COR-L47 (cell line): ENCODE measurements at regions not wholly inside any gene's neighbourhood (a gene's known extent, or its start where the extent isn't known, plus 50 kb on each side); places are given as distances from the start of the nearest gene placed in this dataset.
"Not testable (repeated sequence)": the region's sequence is repeated elsewhere in the genome, so short reads cannot be mapped to it uniquely, and the experiment has no call there.

Source experiments
- DNase-seq: peaks from one replicate; lab custom pipeline; 2025; lab: John Stamatoyannopoulos, UW

- DNase-seq: no peak
Measured at GRCh38 chr5:85170183-85170582, 785.5 kb upstream of the EDIL3 start.

- DNase-seq: no peak
Measured at GRCh38 chr5:85173469-85173868, 788.8 kb upstream of the EDIL3 start.

GRCh38 chr5:85182344-85182743, 797.7 kb upstream of the EDIL3 start:
- DNase-seq: no peak

- no peak for DNase-seq
Measured at GRCh38 chr5:85204289-85204688, 819.6 kb upstream of the EDIL3 start.

- DNase-seq: no peak
Measured at GRCh38 chr5:85205430-85205829, 820.8 kb upstream of the EDIL3 start.

GRCh38 chr5:85225388-85225787, 840.7 kb upstream of the EDIL3 start:
- no peak for DNase-seq

- no peak for DNase-seq
Measured at GRCh38 chr5:85249204-85249603, 864.5 kb upstream of the EDIL3 start.

- DNase-seq: no peak
Measured at GRCh38 chr5:85263125-85263524, 878.4 kb upstream of the EDIL3 start.

GRCh38 chr5:85266692-85267091, 882.0 kb upstream of the EDIL3 start:
- no peak for DNase-seq

GRCh38 chr5:85268194-85268593, 883.5 kb upstream of the EDIL3 start:
- DNase-seq: no peak

- no peak for DNase-seq
Measured at GRCh38 chr5:85278193-85278592, 893.5 kb upstream of the EDIL3 start.

GRCh38 chr5:85288914-85289313, 904.2 kb upstream of the EDIL3 start:
- DNase-seq: no peak

- DNase-seq: no peak
Measured at GRCh38 chr5:85293145-85293785, 908.6 kb upstream of the EDIL3 start.

- no peak for DNase-seq
Measured at GRCh38 chr5:85304524-85304923, 919.8 kb upstream of the EDIL3 start.

- DNase-seq: no peak
Measured at GRCh38 chr5:85305766-85306165, 921.1 kb upstream of the EDIL3 start.

- DNase-seq: no peak
Measured at GRCh38 chr5:85311536-85311935, 926.9 kb upstream of the EDIL3 start.

GRCh38 chr5:85320495-85320894, 935.8 kb upstream of the EDIL3 start:
- DNase-seq: no peak

- no peak for DNase-seq
Measured at GRCh38 chr5:85333276-85333675, 948.6 kb upstream of the EDIL3 start.

GRCh38 chr5:85337435-85337834, 952.8 kb upstream of the EDIL3 start:
- no peak for DNase-seq

GRCh38 chr5:85340790-85341189, 956.1 kb upstream of the EDIL3 start:
- DNase-seq: no peak

GRCh38 chr5:85345818-85346217, 961.1 kb upstream of the EDIL3 start:
- no peak for DNase-seq

GRCh38 chr5:85357309-85357708, 972.6 kb upstream of the EDIL3 start:
- no peak for DNase-seq

GRCh38 chr5:85375525-85375924, 990.8 kb upstream of the EDIL3 start:
- no peak for DNase-seq

GRCh38 chr5:85388770-85389169, 1004.1 kb upstream of the EDIL3 start:
- no peak for DNase-seq

- DNase-seq: not testable (repeated sequence)
Measured at GRCh38 chr5:85392309-85392708, 1007.6 kb upstream of the EDIL3 start.
